WTC11 (cell line): ENCODE measurements at regions not wholly inside any gene's neighbourhood (a gene's known extent, or its start where the extent isn't known, plus 50 kb on each side); places are given as distances from the start of the nearest gene placed in this dataset.

ENCODE experiments used
- ARID4B ChIP-seq: sonication (generic); formaldehyde crosslinking; IDR thresholded peaks from 2 replicates; pipeline ENCODE4 v1.8.0; 2023; ENCODE audit warnings: missing genetic modification reagents, mild to moderate bottlenecking, borderline replicate concordance
- CREB1 ChIP-seq: sonication (generic); formaldehyde crosslinking; IDR thresholded peaks from 2 replicates; pipeline ENCODE4 v1.8.0; 2023; ENCODE audit warnings: mild to moderate bottlenecking, missing genetic modification reagents
- CTCF ChIP-seq: fragments of 200-600 bp; IDR thresholded peaks from 2 replicates; pipeline ENCODE4 v1.8.0; 2022; ENCODE audit warnings: antibody characterized with exemption
- E2F1 ChIP-seq: sonication (generic); formaldehyde crosslinking; IDR thresholded peaks from 2 replicates; pipeline ENCODE4 v1.8.0; 2022; ENCODE audit warnings: mild to moderate bottlenecking, missing genetic modification reagents
- ELF4 ChIP-seq: sonication (generic); formaldehyde crosslinking; IDR thresholded peaks from 2 replicates; pipeline ENCODE4 v1.8.1; 2022; ENCODE audit warnings: low read depth, mild to moderate bottlenecking, moderate library complexity, missing genetic modification reagents
- JUN ChIP-seq: sonication (generic); formaldehyde crosslinking; IDR thresholded peaks from 2 replicates; pipeline ENCODE4 v1.8.0; 2023; ENCODE audit warnings: mild to moderate bottlenecking, missing genetic modification reagents
- KAT7 ChIP-seq: sonication (generic); formaldehyde crosslinking; IDR thresholded peaks from 2 replicates; pipeline ENCODE4 v1.8.1; 2023; ENCODE audit warnings: missing genetic modification reagents, mild to moderate bottlenecking, borderline replicate concordance
- MAX ChIP-seq: sonication (generic); formaldehyde crosslinking; IDR thresholded peaks from 2 replicates; pipeline ENCODE4 v1.8.0; 2022; ENCODE audit warnings: mild to moderate bottlenecking, missing genetic modification reagents
- NFE2L1 ChIP-seq: sonication (generic); formaldehyde crosslinking; IDR thresholded peaks from 2 replicates; pipeline ENCODE4 v1.8.1; 2023; ENCODE audit warnings: missing genetic modification reagents
- USF1 ChIP-seq: sonication (generic); formaldehyde crosslinking; IDR thresholded peaks from 2 replicates; pipeline ENCODE4 v1.8.0; 2022; ENCODE audit warnings: mild to moderate bottlenecking, missing genetic modification reagents
- ZBTB21 ChIP-seq: sonication (generic); formaldehyde crosslinking; IDR thresholded peaks from 2 replicates; pipeline ENCODE4 v1.8.1; 2023; ENCODE audit warnings: mild to moderate bottlenecking, missing genetic modification reagents, borderline replicate concordance
- ZNF232 ChIP-seq: sonication (generic); formaldehyde crosslinking; IDR thresholded peaks from 2 replicates; pipeline ENCODE4 v1.8.0; 2022; ENCODE audit warnings: mild to moderate bottlenecking, missing genetic modification reagents
- ZNF512 ChIP-seq: sonication (generic); formaldehyde crosslinking; IDR thresholded peaks from 2 replicates; pipeline ENCODE4 v1.8.1; 2022; ENCODE audit warnings: missing genetic modification reagents, borderline replicate concordance

GRCh38 chr1:208318150-208318734 is 74.1 kb upstream of the PLXNA2 start:
- no peak for TF ChIP-seq ZBTB21
- TF ChIP-seq CTCF: no peak
- TF ChIP-seq ELF4 (CRISPR knock-in tag): no peak
- TF ChIP-seq ARID4B (CRISPR knock-in tag): no peak
- no peak for TF ChIP-seq NFE2L1 (CRISPR knock-in tag)
- no peak for TF ChIP-seq KAT7 (CRISPR knock-in tag)
- no peak for TF ChIP-seq USF1 (CRISPR knock-in tag)
- no peak for TF ChIP-seq CREB1
- no peak for TF ChIP-seq ZNF512 (CRISPR knock-in tag)
- TF ChIP-seq ZNF232 (CRISPR knock-in tag): no peak
- TF ChIP-seq E2F1 (CRISPR knock-in tag): no peak
- no peak for TF ChIP-seq MAX
- TF ChIP-seq JUN (CRISPR knock-in tag): no peak
